ENCODE measurements at regions not wholly inside any gene's neighbourhood (a gene's known extent, or its start where the extent isn't known, plus 50 kb on each side); places are given as distances from the start of the nearest gene placed in this dataset.
"Not testable (repeated sequence)": the region's sequence is repeated elsewhere in the genome, so short reads cannot be mapped to it uniquely, and the experiment has no call there.

GRCh38 chr16:88128556-88128955 is 177.3 kb downstream of the BANP start:
- no peaks in the 10 kb centered on the region for H3K79me2 ChIP-seq
- no peaks in the 10 kb centered on the region for H3K9me3 ChIP-seq (ENCODE audit: control insufficient read depth, low read length)
- no peaks in the 10 kb centered on the region for H3K36me3 ChIP-seq (ENCODE audit: control insufficient read depth, insufficient read depth, low read length)
- H3K27me3 ChIP-seq (ENCODE audit: control insufficient read depth, insufficient read depth, low read length) = no peaks in the 10 kb centered on the region
- H3K4me2 ChIP-seq (ENCODE audit: low read length) = no peak overlapping the region
- no peak overlapping the region for H3K4me3 ChIP-seq (ENCODE audit: low read depth, low read length)
- no peak overlapping the region for H2AFZ ChIP-seq
- no peaks in the 10 kb centered on the region for H3K4me1 ChIP-seq
- no peak for TF ChIP-seq CTCF (IDR thresholded peaks at IDR 0.05)
- no peak overlapping the region for H3K27ac ChIP-seq
- no peak overlapping the region for H3K9ac ChIP-seq

- H3K9me3 ChIP-seq (ENCODE audit: control insufficient read depth, low read length); H3K4me2 ChIP-seq (ENCODE audit: low read length); H3K9ac ChIP-seq; H3K4me1 ChIP-seq; H3K36me3 ChIP-seq (ENCODE audit: control insufficient read depth, insufficient read depth, low read length); H3K27ac ChIP-seq; H3K27me3 ChIP-seq (ENCODE audit: control insufficient read depth, insufficient read depth, low read length); H3K4me3 ChIP-seq (ENCODE audit: low read depth, low read length); H2AFZ ChIP-seq; H3K79me2 ChIP-seq: not testable (repeated sequence)
Observed at GRCh38 chr16:88129133-88129532, 177.9 kb downstream of the BANP start.

GRCh38 chr16:88130016-88130415 is 178.8 kb downstream of the BANP start:
- Histone ChIP-seq H3K27me3 (ENCODE audit: control insufficient read depth, insufficient read depth, low read length) (no peaks in the 10 kb centered on the region), H3K79me2 (no peaks in the 10 kb centered on the region), H3K27ac (no peak overlapping the region), H3K36me3 (ENCODE audit: control insufficient read depth, insufficient read depth, low read length) (no peaks in the 10 kb centered on the region), H3K4me3 (ENCODE audit: low read depth, low read length) (no peak overlapping the region), H3K9me3 (ENCODE audit: control insufficient read depth, low read length) (no peaks in the 10 kb centered on the region), H3K4me1 (no peaks in the 10 kb centered on the region), H3K4me2 (ENCODE audit: low read length) (no peak overlapping the region), H3K9ac (no peak overlapping the region), H2AFZ (no peak overlapping the region)
- no peak for TF ChIP-seq CTCF (IDR thresholded peaks at IDR 0.05)

GRCh38 chr16:88130681-88131080 is 179.4 kb downstream of the BANP start:
- H3K4me1 ChIP-seq = no peaks in the 10 kb centered on the region
- H3K36me3 ChIP-seq (ENCODE audit: control insufficient read depth, insufficient read depth, low read length) = no peaks in the 10 kb centered on the region
- no peaks in the 10 kb centered on the region for H3K9me3 ChIP-seq (ENCODE audit: control insufficient read depth, low read length)
- TF ChIP-seq CTCF (IDR thresholded peaks at IDR 0.05) = no peak
- H3K27ac ChIP-seq = no peak overlapping the region
- H3K4me3 ChIP-seq (ENCODE audit: low read depth, low read length) = no peak overlapping the region
- no peak overlapping the region for H3K9ac ChIP-seq
- no peak overlapping the region for H3K4me2 ChIP-seq (ENCODE audit: low read length)
- H3K79me2 ChIP-seq = no peaks in the 10 kb centered on the region
- H3K27me3 ChIP-seq (ENCODE audit: control insufficient read depth, insufficient read depth, low read length) = no peaks in the 10 kb centered on the region
- H2AFZ ChIP-seq = no peak overlapping the region

GRCh38 chr16:88131256-88131655 is 180.0 kb downstream of the BANP start:
- Histone ChIP-seq H3K9ac (no peak overlapping the region), H3K36me3 (ENCODE audit: control insufficient read depth, insufficient read depth, low read length) (no peaks in the 10 kb centered on the region), H3K4me1 (no peaks in the 10 kb centered on the region), H3K79me2 (no peaks in the 10 kb centered on the region), H2AFZ (no peak overlapping the region), H3K27me3 (ENCODE audit: control insufficient read depth, insufficient read depth, low read length) (no peaks in the 10 kb centered on the region), H3K27ac (no peak overlapping the region), H3K4me3 (ENCODE audit: low read depth, low read length) (no peak overlapping the region), H3K9me3 (ENCODE audit: control insufficient read depth, low read length) (no peaks in the 10 kb centered on the region), H3K4me2 (ENCODE audit: low read length) (no peak overlapping the region)
- no peak for TF ChIP-seq CTCF (IDR thresholded peaks at IDR 0.05)
